H9 (cell line): ENCODE measurements at regions not wholly inside any gene's neighbourhood (a gene's known extent, or its start where the extent isn't known, plus 50 kb on each side); places are given as distances from the start of the nearest gene placed in this dataset.

Experiments
- DNase-seq: peaks from one replicate; pipeline ENCODE4 v3.0.0-alpha.2; 2017
- H2AFZ ChIP-seq: one replicate; pipeline ENCODE4 v1.6.1; 2013; ENCODE audit warnings: mild to moderate bottlenecking, low read length, control low read depth, moderate library complexity
- H2AK5ac ChIP-seq: 2 replicates; pipeline ENCODE4 v1.6.1; 2013; ENCODE audit warnings: low read length, control low read depth, mixed read lengths; ENCODE audit not compliant: insufficient read length
- H2BK120ac ChIP-seq: one replicate; pipeline ENCODE4 v1.6.1; 2013; ENCODE audit warnings: low read depth, mild to moderate bottlenecking, low read length, control low read depth, inconsistent platforms; ENCODE audit not compliant: poor library complexity, severe bottlenecking
- H2BK12ac ChIP-seq: 2 replicates; pipeline ENCODE4 v1.6.1; 2013; ENCODE audit warnings: low read length, control low read depth, mixed read lengths, low read depth; ENCODE audit not compliant: insufficient read length
- H2BK15ac ChIP-seq: 2 replicates; pipeline ENCODE4 v1.6.1; 2013; ENCODE audit warnings: low read depth, low read length, control low read depth
- H2BK20ac ChIP-seq: one replicate; pipeline ENCODE4 v1.6.1; 2013; ENCODE audit warnings: low read depth, mild to moderate bottlenecking, low read length, control low read depth, inconsistent platforms; ENCODE audit not compliant: poor library complexity, severe bottlenecking
- H2BK5ac ChIP-seq: 2 replicates; pipeline ENCODE4 v1.6.1; 2013; ENCODE audit warnings: low read length, control low read depth, mixed read lengths; ENCODE audit not compliant: insufficient read length
- H3K14ac ChIP-seq: 2 replicates; pipeline ENCODE4 v1.6.1; 2013; ENCODE audit warnings: low read length, control low read depth; ENCODE audit not compliant: insufficient read depth
- H3K18ac ChIP-seq: 2 replicates; pipeline ENCODE4 v1.6.1; 2013; ENCODE audit warnings: low read depth, mild to moderate bottlenecking, mixed read lengths, low read length, control low read depth; ENCODE audit not compliant: insufficient read length
- H3K23ac ChIP-seq: 2 replicates; pipeline ENCODE4 v1.6.1; 2013; ENCODE audit warnings: low read length, control low read depth, mixed read lengths, low read depth; ENCODE audit not compliant: insufficient read length
- H3K23me2 ChIP-seq: 2 replicates; pipeline ENCODE4 v1.6.1; 2013; ENCODE audit warnings: low read depth, mild to moderate bottlenecking, mixed read lengths, low read length, control low read depth; ENCODE audit not compliant: insufficient read length, poor library complexity, severe bottlenecking
- H3K27ac ChIP-seq: 2 replicates; pipeline ENCODE4 v1.5.1; 2013; ENCODE audit warnings: low read length, control low read depth, mixed read lengths, low read depth; ENCODE audit not compliant: insufficient read length
- H3K27me3 ChIP-seq: 2 replicates; pipeline ENCODE4 v1.6.1; 2013; ENCODE audit warnings: low read length, control low read depth, inconsistent platforms; ENCODE audit not compliant: insufficient read depth
- H3K4ac ChIP-seq: 2 replicates; pipeline ENCODE4 v1.6.1; 2013; ENCODE audit warnings: low read depth, mild to moderate bottlenecking, control low read depth, inconsistent platforms, low read length, moderate library complexity
- H3K4me1 ChIP-seq: 2 replicates; pipeline ENCODE4 v1.6.1; 2013; ENCODE audit warnings: low read length, control low read depth, inconsistent platforms; ENCODE audit not compliant: insufficient read depth
- H3K4me2 ChIP-seq: 2 replicates; pipeline ENCODE4 v1.6.1; 2013; ENCODE audit warnings: low read length, control low read depth, mixed read lengths; ENCODE audit not compliant: insufficient read length, insufficient read depth
- H3K56ac ChIP-seq: 2 replicates; pipeline ENCODE4 v1.6.1; 2013; ENCODE audit warnings: low read depth, mild to moderate bottlenecking, mixed read lengths, low read length, control low read depth; ENCODE audit not compliant: insufficient read length
- H3K79me1 ChIP-seq: 2 replicates; pipeline ENCODE4 v1.6.1; 2013; ENCODE audit warnings: low read depth, mild to moderate bottlenecking, moderate library complexity, low read length, control low read depth, inconsistent platforms; ENCODE audit not compliant: insufficient read depth, poor library complexity, severe bottlenecking
- H3K79me2 ChIP-seq: 2 replicates; pipeline ENCODE4 v1.6.1; 2013; ENCODE audit warnings: low read length, control low read depth, inconsistent platforms; ENCODE audit not compliant: insufficient read depth
- H3K9ac ChIP-seq: 2 replicates; pipeline ENCODE4 v1.6.1; 2013; ENCODE audit warnings: low read length, control low read depth, mixed read lengths; ENCODE audit not compliant: insufficient read length; ENCODE audit errors: extremely low read depth
- H3K9me3 ChIP-seq: one replicate; pipeline ENCODE4 v1.6.1; 2013; ENCODE audit warnings: low read depth, low read length, inconsistent platforms; ENCODE audit not compliant: control insufficient read depth
- H3T11ph ChIP-seq: one replicate; pipeline ENCODE4 v1.6.1; 2013; ENCODE audit warnings: mild to moderate bottlenecking, low read length, control low read depth, inconsistent platforms
- H4K20me1 ChIP-seq: one replicate; pipeline ENCODE4 v1.6.1; 2013; ENCODE audit not compliant: control insufficient read depth, insufficient read length, insufficient read depth
- H4K5ac ChIP-seq: 2 replicates; pipeline ENCODE4 v1.6.1; 2013; ENCODE audit warnings: low read depth, mild to moderate bottlenecking, mixed read lengths, low read length, control low read depth; ENCODE audit not compliant: insufficient read length
- H4K8ac ChIP-seq: replicated peaks from 2 replicates; pipeline ENCODE4 v1.6.1; 2013; ENCODE audit warnings: low read length, control low read depth, mixed read lengths, low read depth; ENCODE audit not compliant: insufficient read length
- H4K91ac ChIP-seq: 2 replicates; pipeline ENCODE4 v1.6.1; 2013; ENCODE audit warnings: low read depth, mild to moderate bottlenecking, moderate library complexity, mixed read lengths, low read length, control low read depth; ENCODE audit not compliant: insufficient read length
- H3K27ac Mint-ChIP-seq, 3 experiments: 2 replicates in 2 of 3; 3 replicates in 1 of 3; pipeline ENCODE4 v1.8.0; 2020 to 2021; ENCODE audit warnings: mixed read lengths in 3 of 3, mild to moderate bottlenecking in 1 of 3, moderate library complexity in 1 of 3
- H3K27me3 Mint-ChIP-seq: 2 replicates; pipeline ENCODE4 v1.8.0; 2021; ENCODE audit warnings: low read depth, mild to moderate bottlenecking, moderate library complexity, mixed read lengths
- H3K36me3 Mint-ChIP-seq, 3 experiments: 2 replicates in 2 of 3; 3 replicates in 1 of 3; pipeline ENCODE4 v1.8.0; 2020 to 2021; ENCODE audit warnings: low read depth in 3 of 3, mixed read lengths in 3 of 3; ENCODE audit not compliant: insufficient read depth in 1 of 3
- H3K4me1 Mint-ChIP-seq, 2 experiments: 2 replicates each; pipeline ENCODE4 v1.8.0; 2020; ENCODE audit warnings: mixed read lengths in 2 of 2
- H3K4me3 Mint-ChIP-seq, 2 experiments: 2 replicates in 1 of 2; 3 replicates in 1 of 2; pipeline ENCODE4 v1.8.0; 2020 to 2021; ENCODE audit warnings: mild to moderate bottlenecking in 2 of 2, mixed read lengths in 2 of 2, moderate library complexity in 1 of 2
- H3K9me3 Mint-ChIP-seq, 2 experiments: 2 replicates in 1 of 2; 3 replicates in 1 of 2; pipeline ENCODE4 v1.8.0; 2020; ENCODE audit warnings: mild to moderate bottlenecking in 2 of 2, mixed read lengths in 2 of 2, moderate library complexity in 1 of 2
- WGBS: extraction: QIAGEN DNeasy Blood & Tissue Kit; methylation state at CpG from one replicate; pipeline ENCODE4 v1.1.7; 2013; ENCODE audit warnings: missing lambda C conversion rate, low lambda C conversion rate, mixed read lengths; ENCODE audit not compliant: insufficient read length; ENCODE audit errors: extremely low coverage; 5-methylcytosine and 5-hydroxymethylcytosine counted together
- TF ChIP-seq, protein P1 (sequence below): fragments of 200-600 bp; sonication (generic); conservative IDR thresholded peaks from 3 replicates; pipeline ENCODE4 v1.8.0; 2021; ENCODE audit warnings: antibody characterized with exemption, mild to moderate bottlenecking

DNA sequence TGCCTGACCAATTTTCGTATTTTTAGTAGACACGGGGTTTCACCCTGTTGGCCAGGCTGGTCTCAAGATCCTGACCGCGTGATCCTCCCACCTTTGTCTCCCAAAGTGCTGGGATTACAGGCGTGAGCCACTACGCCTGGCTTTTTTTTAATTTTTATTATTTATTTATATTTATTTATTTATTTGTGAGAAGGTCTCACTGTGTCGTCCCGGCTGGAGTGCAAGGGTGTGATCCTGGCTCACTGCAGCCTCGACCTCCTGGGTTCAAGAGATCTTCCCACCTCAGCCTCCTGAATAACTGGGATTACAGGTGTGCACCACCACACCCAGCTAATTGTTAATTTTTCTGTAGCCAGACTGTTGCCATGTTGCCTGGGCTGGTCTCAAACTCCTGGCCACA, 141.1 kb downstream of the CRLF2 start:
- H3K79me2 ChIP-seq, result no peaks in the 10 kb centered on the region
- H3K18ac ChIP-seq, result no peak overlapping the region
- H4K8ac ChIP-seq, result no peak overlapping the region
- whole genome bisulfite sequencing, result no CpG with 5 or more reads among the region's 9 CpGs
- no peak overlapping the region for H3K4me3 Mint-ChIP-seq
- peaks cover 0 to 19% (median 6%) of the 10 kb centered on the region in 3 experiments; a peak in 6 of 7 replicates for H3K36me3 Mint-ChIP-seq
- no peak overlapping the region for H4K91ac ChIP-seq
- no peaks in the 10 kb centered on the region for H3K23me2 ChIP-seq
- H4K20me1 ChIP-seq, result no peaks in the 10 kb centered on the region
- H4K5ac ChIP-seq, result no peak overlapping the region
- H3T11ph ChIP-seq, result no peak overlapping the region
- H3K9me3 Mint-ChIP-seq, result peaks cover 16 to 20% of the 10 kb centered on the region in 2 experiments
- no peak overlapping the region for H2BK5ac ChIP-seq
- H3K23ac ChIP-seq, result no peak overlapping the region
- no peak overlapping the region for H3K27ac Mint-ChIP-seq
- H2BK120ac ChIP-seq, result no peak overlapping the region
- no peak overlapping the region for H2AK5ac ChIP-seq
- H3K27me3 Mint-ChIP-seq, result peaks cover 3% of the 10 kb centered on the region
- H2BK12ac ChIP-seq, result no peak overlapping the region
- H3K56ac ChIP-seq, result no peak overlapping the region
- H3K14ac ChIP-seq, result no peak overlapping the region
- H3K4me2 ChIP-seq, result no peak overlapping the region
- H3K27me3 ChIP-seq, result no peaks in the 10 kb centered on the region
- H2BK20ac ChIP-seq, result no peak overlapping the region
- no peak overlapping the region for H3K4ac ChIP-seq
- H3K4me1 Mint-ChIP-seq, result peaks cover 7 to 9% of the 10 kb centered on the region in 2 experiments
- no peaks in the 10 kb centered on the region for H3K9me3 ChIP-seq
- no peak overlapping the region for H3K27ac ChIP-seq
- TF ChIP-seq, protein P1, sequence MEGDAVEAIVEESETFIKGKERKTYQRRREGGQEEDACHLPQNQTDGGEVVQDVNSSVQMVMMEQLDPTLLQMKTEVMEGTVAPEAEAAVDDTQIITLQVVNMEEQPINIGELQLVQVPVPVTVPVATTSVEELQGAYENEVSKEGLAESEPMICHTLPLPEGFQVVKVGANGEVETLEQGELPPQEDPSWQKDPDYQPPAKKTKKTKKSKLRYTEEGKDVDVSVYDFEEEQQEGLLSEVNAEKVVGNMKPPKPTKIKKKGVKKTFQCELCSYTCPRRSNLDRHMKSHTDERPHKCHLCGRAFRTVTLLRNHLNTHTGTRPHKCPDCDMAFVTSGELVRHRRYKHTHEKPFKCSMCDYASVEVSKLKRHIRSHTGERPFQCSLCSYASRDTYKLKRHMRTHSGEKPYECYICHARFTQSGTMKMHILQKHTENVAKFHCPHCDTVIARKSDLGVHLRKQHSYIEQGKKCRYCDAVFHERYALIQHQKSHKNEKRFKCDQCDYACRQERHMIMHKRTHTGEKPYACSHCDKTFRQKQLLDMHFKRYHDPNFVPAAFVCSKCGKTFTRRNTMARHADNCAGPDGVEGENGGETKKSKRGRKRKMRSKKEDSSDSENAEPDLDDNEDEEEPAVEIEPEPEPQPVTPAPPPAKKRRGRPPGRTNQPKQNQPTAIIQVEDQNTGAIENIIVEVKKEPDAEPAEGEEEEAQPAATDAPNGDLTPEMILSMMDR, result no peak
- H3K4me1 ChIP-seq, result no peaks in the 10 kb centered on the region
- no peak overlapping the region for H2BK15ac ChIP-seq
- H2AFZ ChIP-seq, result no peak overlapping the region
- H3K9ac ChIP-seq, result no peak overlapping the region
- H3K79me1 ChIP-seq, result no peaks in the 10 kb centered on the region
- no peak for DNase-seq
